OCI-LY1 (cell line): ENCODE measurements at regions not wholly inside any gene's neighbourhood (a gene's known extent, or its start where the extent isn't known, plus 50 kb on each side); places are given as distances from the start of the nearest gene placed in this dataset.

Source experiments
- EZH2 ChIP-seq: fragments of 200-600 bp; sonication (generic), shearing (Covaris generic); IDR thresholded peaks from 2 replicates; pipeline ENCODE4 v1.8.0; 2017; ENCODE audit warnings: borderline replicate concordance, mixed run types, mild to moderate bottlenecking, antibody characterized with exemption, low read length, moderate library complexity, mixed read lengths
- TF ChIP-seq, protein P1 (sequence below): fragments of 200-600 bp; sonication (generic), shearing (Covaris generic); IDR thresholded peaks from 2 replicates; pipeline ENCODE4 v1.5.1; 2017; ENCODE audit warnings: mild to moderate bottlenecking, antibody characterized with exemption, low read length, moderate library complexity, mixed read lengths

- TF ChIP-seq, protein P1, sequence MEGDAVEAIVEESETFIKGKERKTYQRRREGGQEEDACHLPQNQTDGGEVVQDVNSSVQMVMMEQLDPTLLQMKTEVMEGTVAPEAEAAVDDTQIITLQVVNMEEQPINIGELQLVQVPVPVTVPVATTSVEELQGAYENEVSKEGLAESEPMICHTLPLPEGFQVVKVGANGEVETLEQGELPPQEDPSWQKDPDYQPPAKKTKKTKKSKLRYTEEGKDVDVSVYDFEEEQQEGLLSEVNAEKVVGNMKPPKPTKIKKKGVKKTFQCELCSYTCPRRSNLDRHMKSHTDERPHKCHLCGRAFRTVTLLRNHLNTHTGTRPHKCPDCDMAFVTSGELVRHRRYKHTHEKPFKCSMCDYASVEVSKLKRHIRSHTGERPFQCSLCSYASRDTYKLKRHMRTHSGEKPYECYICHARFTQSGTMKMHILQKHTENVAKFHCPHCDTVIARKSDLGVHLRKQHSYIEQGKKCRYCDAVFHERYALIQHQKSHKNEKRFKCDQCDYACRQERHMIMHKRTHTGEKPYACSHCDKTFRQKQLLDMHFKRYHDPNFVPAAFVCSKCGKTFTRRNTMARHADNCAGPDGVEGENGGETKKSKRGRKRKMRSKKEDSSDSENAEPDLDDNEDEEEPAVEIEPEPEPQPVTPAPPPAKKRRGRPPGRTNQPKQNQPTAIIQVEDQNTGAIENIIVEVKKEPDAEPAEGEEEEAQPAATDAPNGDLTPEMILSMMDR: no peak
- no peak for TF ChIP-seq EZH2
These were observed 62.2 kb upstream of the PKDCC start for GRCh38 chr2:41985573-41986095.
